ENCODE measurements at regions not wholly inside any gene's neighbourhood (a gene's known extent, or its start where the extent isn't known, plus 50 kb on each side); places are given as distances from the start of the nearest gene placed in this dataset.
"Not testable (repeated sequence)": the region's sequence is repeated elsewhere in the genome, so short reads cannot be mapped to it uniquely, and the experiment has no call there.

GRCh38 chr7:6937746-6938145, 111.7 kb upstream of the CCZ1B start:
- TF ChIP-seq POLR2AphosphoS5, POLR2A, CTCF, EP300 (IDR thresholded peaks at IDR 0.05): not testable (repeated sequence)

Measured in sigmoid colon (tissue), 4 donors.